ENCODE measurements at regions not wholly inside any gene's neighbourhood (a gene's known extent, or its start where the extent isn't known, plus 50 kb on each side); places are given as distances from the start of the nearest gene placed in this dataset.

GRCh38 chr5:18090177-18090576 is 455.9 kb downstream of the TAF11L14 start:
- H3K27ac ChIP-seq, result no peak overlapping the region
- TF ChIP-seq CTCF (IDR thresholded peaks at IDR 0.05) (no peak), ZFX (IDR thresholded peaks at IDR 0.05; ENCODE audit: borderline replicate concordance) (no peak)

- TF ChIP-seq CTCF (IDR thresholded peaks at IDR 0.05) (no peak), ZFX (IDR thresholded peaks at IDR 0.05; ENCODE audit: borderline replicate concordance) (no peak)
- H3K27ac ChIP-seq, result no peak overlapping the region
Measured at GRCh38 chr5:18091142-18091541, 456.9 kb downstream of the TAF11L14 start.

GRCh38 chr5:18091758-18092157 is 457.5 kb downstream of the TAF11L14 start:
- H3K27ac ChIP-seq, result no peak overlapping the region
- TF ChIP-seq ZFX (IDR thresholded peaks at IDR 0.05; ENCODE audit: borderline replicate concordance) (no peak), CTCF (IDR thresholded peaks at IDR 0.05) (no peak)

DNA sequence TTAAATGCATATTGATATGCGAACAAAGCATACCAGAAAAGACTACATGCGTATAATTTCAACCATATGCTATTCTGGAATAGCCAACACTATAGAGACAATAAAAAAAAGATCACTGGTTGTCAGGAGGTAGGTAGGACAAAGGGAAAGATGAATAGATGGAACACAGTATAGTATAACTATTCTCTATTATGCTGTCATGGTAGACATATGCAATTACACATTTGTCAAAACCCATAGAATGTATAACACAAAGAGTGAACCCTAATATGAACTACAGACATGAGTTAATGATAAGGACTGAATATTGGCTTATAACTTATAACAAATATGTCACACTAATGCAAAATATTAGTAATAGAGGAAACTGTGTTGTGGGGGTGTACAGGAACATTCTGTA is 460.8 kb downstream of the TAF11L14 start:
- H3K27ac ChIP-seq, result no peak overlapping the region
- TF ChIP-seq ZFX (IDR thresholded peaks at IDR 0.05; ENCODE audit: borderline replicate concordance) (no peak), CTCF (IDR thresholded peaks at IDR 0.05) (no peak)

GRCh38 chr5:18097817-18098216 is 463.6 kb downstream of the TAF11L14 start:
- no peak for TF ChIP-seq CTCF (IDR thresholded peaks at IDR 0.05)
- TF ChIP-seq ZFX (IDR thresholded peaks at IDR 0.05; ENCODE audit: borderline replicate concordance), result no peak

GRCh38 chr5:18098691-18099090 is 464.4 kb downstream of the TAF11L14 start:
- TF ChIP-seq CTCF (IDR thresholded peaks at IDR 0.05), result no peak
- no peak for TF ChIP-seq ZFX (IDR thresholded peaks at IDR 0.05; ENCODE audit: borderline replicate concordance)
- H3K27ac ChIP-seq, result no peak overlapping the region

More at GRCh38 chr5:18097817-18098216, 463.6 kb downstream of the TAF11L14 start:
- H3K27ac ChIP-seq, result no peak overlapping the region

GRCh38 chr5:18099261-18099660 is 465.0 kb downstream of the TAF11L14 start:
- no peak for TF ChIP-seq ZFX (IDR thresholded peaks at IDR 0.05; ENCODE audit: borderline replicate concordance)
- TF ChIP-seq CTCF (IDR thresholded peaks at IDR 0.05), result no peak
- no peak overlapping the region for H3K27ac ChIP-seq

All from 22Rv1 (cell line).